Lung (tissue), 11 donors: ENCODE measurements at regions not wholly inside any gene's neighbourhood (a gene's known extent, or its start where the extent isn't known, plus 50 kb on each side); places are given as distances from the start of the nearest gene placed in this dataset.

Source experiments
- ATAC-seq: fragments of 200-7000 bp; cut with Tn5 transposase; one replicate; pipeline ENCODE4 v1.9.1; 2020; ENCODE audit warnings: moderate number of reproducible peaks; ENCODE audit not compliant: insufficient read depth, low FRiP score
- DNase-seq, 3 donors: peaks; one replicate each; pipeline ENCODE4 v3.0.0-alpha.2; 2013 to 2017
- H3K27ac ChIP-seq, 2 donors: one replicate each; pipeline ENCODE4 v1.5.1; 2013; ENCODE audit warnings: mild to moderate bottlenecking in 2 of 2, moderate library complexity in 2 of 2, control low read depth in 1 of 2, inconsistent platforms in 1 of 2, low read depth in 1 of 2, low read length in 1 of 2
- H3K27me3 ChIP-seq, 3 donors: one replicate each; pipeline ENCODE4 v1.5.1; 2013; ENCODE audit warnings: low read length in 2 of 3; ENCODE audit not compliant: control insufficient read depth in 3 of 3, insufficient read depth in 3 of 3
- H3K36me3 ChIP-seq, 4 donors: one replicate each; pipeline ENCODE4 v1.5.1; 2013; ENCODE audit warnings: low read length in 4 of 4, mild to moderate bottlenecking in 1 of 4, moderate library complexity in 1 of 4; ENCODE audit not compliant: control insufficient read depth in 4 of 4, insufficient read depth in 4 of 4
- H3K4me1 ChIP-seq, 5 donors: one replicate each; pipeline ENCODE4 v1.5.1; 2013; ENCODE audit warnings: low read length in 5 of 5, mild to moderate bottlenecking in 2 of 5, moderate library complexity in 1 of 5; ENCODE audit not compliant: control insufficient read depth in 5 of 5, insufficient read depth in 5 of 5
- H3K4me3 ChIP-seq: one replicate; pipeline ENCODE4 v1.5.1; 2013; ENCODE audit warnings: mild to moderate bottlenecking, control low read depth, moderate library complexity
- H3K9ac ChIP-seq, 2 donors: one replicate each; pipeline ENCODE4 v1.5.1; 2013; ENCODE audit warnings: low read length in 2 of 2, control low read depth in 1 of 2; ENCODE audit not compliant: insufficient read depth in 1 of 2
- H3K9me3 ChIP-seq, 4 donors: one replicate each; pipeline ENCODE4 v1.5.1; 2013; ENCODE audit warnings: low read length in 3 of 4, mild to moderate bottlenecking in 1 of 4, moderate library complexity in 1 of 4; ENCODE audit not compliant: control insufficient read depth in 4 of 4, insufficient read depth in 3 of 4
- CTCF ChIP-seq: IDR thresholded peaks from 2 replicates; pipeline ENCODE4 v1.5.1; 2012; ENCODE audit warnings: mild to moderate bottlenecking; ENCODE audit errors: control extremely low read depth, extremely low read depth
- WGBS, 2 donors: extraction: QIAGEN DNeasy Blood & Tissue Kit; methylation state at CpG; one replicate each; pipeline ENCODE4 v1.1.7; 2013; 5-methylcytosine and 5-hydroxymethylcytosine counted together
- donor health status: control.
- donor health status: control.
- donor health status: Bipolar disorder and iron deficiency.
- donor health status: healthy.
- donor health status: DM: yes; HTN: yes; CAD: no.

GRCh38 chr11:121366038-121366437 is 73.5 kb downstream of the SC5D start:
- H3K36me3 ChIP-seq = no peaks in the 10 kb centered on the region
- 88 to 92% methylated on average over 5 of the region's 5 CpGs for whole genome bisulfite sequencing, 2 donors
- H3K9ac ChIP-seq = no peak overlapping the region
- peaks cover 0 to 38% (median 0%) of the 10 kb centered on the region in 5 donors for H3K4me1 ChIP-seq
- DNase-seq (no peak), ATAC-seq (no peak)
- no peak for TF ChIP-seq CTCF
- no peak overlapping the region for H3K27ac ChIP-seq
- H3K27me3 ChIP-seq = peaks cover 0 to 4% (median 0%) of the 10 kb centered on the region in 3 donors
- no peak overlapping the region for H3K4me3 ChIP-seq
- no peaks in the 10 kb centered on the region for H3K9me3 ChIP-seq

GRCh38 chr11:121367001-121367843 is 74.7 kb downstream of the SC5D start:
- peaks cover 0 to 38% (median 0%) of the 10 kb centered on the region in 5 donors for H3K4me1 ChIP-seq
- WGBS, 2 donors = 43 to 46% methylated on average over 8 of the region's 8 CpGs
- no peak for TF ChIP-seq CTCF
- no peak overlapping the region for H3K27ac ChIP-seq
- H3K27me3 ChIP-seq = peaks cover 0 to 4% (median 0%) of the 10 kb centered on the region in 3 donors
- no peak overlapping the region for H3K9ac ChIP-seq
- ATAC-seq (no peak), DNase-seq (peak; percentile 83 to 96 (median 91))
- no peak overlapping the region for H3K4me3 ChIP-seq
- no peaks in the 10 kb centered on the region for H3K36me3 ChIP-seq
- H3K9me3 ChIP-seq = no peaks in the 10 kb centered on the region

GRCh38 chr11:121367844-121368225 is 75.3 kb downstream of the SC5D start:
- ATAC-seq (no peak), DNase-seq (peak in 2 of 3 donors; percentile 81 to 86)
- TF ChIP-seq CTCF = no peak
- WGBS, 2 donors = 59 to 76% methylated on average over 2 of the region's 2 CpGs
- no peaks in the 10 kb centered on the region for H3K36me3 ChIP-seq
- H3K9me3 ChIP-seq = no peaks in the 10 kb centered on the region
- H3K4me1 ChIP-seq = peaks cover 0 to 38% (median 0%) of the 10 kb centered on the region in 5 donors
- H3K4me3 ChIP-seq = no peak overlapping the region
- H3K27ac ChIP-seq = no peak overlapping the region
- no peak overlapping the region for H3K9ac ChIP-seq
- peaks cover 0 to 4% (median 0%) of the 10 kb centered on the region in 3 donors for H3K27me3 ChIP-seq
